Ishikawa (cell line): ENCODE measurements at regions not wholly inside any gene's neighbourhood (a gene's known extent, or its start where the extent isn't known, plus 50 kb on each side); places are given as distances from the start of the nearest gene placed in this dataset.

ENCODE experiments used
- CEBPB ChIP-seq: IDR thresholded peaks from 2 replicates; pipeline ENCODE4 v1.6.1; 2012
- EP300 ChIP-seq: IDR thresholded peaks from 2 replicates; pipeline ENCODE4 v1.6.1; 2012; ENCODE audit warnings: borderline replicate concordance
- FOXM1 ChIP-seq: IDR thresholded peaks from 2 replicates; pipeline ENCODE4 v1.6.1; 2012; ENCODE audit warnings: low read depth, borderline replicate concordance
- MAX ChIP-seq: IDR thresholded peaks from 2 replicates; pipeline ENCODE4 v1.6.1; 2012
- TAF1 ChIP-seq: IDR thresholded peaks from 2 replicates; pipeline ENCODE4 v1.6.1; 2012; ENCODE audit warnings: low read depth, mild to moderate bottlenecking
- TCF12 ChIP-seq: IDR thresholded peaks from 2 replicates; pipeline ENCODE4 v1.6.1; 2012; ENCODE audit warnings: low read depth
- YY1 ChIP-seq: IDR thresholded peaks from 2 replicates; pipeline ENCODE4 v1.6.1; 2012; ENCODE audit warnings: low read depth

GRCh38 chr12:83958997-83959396 lies 953.6 kb downstream of the SLC6A15 start:
- TF ChIP-seq CEBPB (no peak), EP300 (no peak), YY1 (no peak), FOXM1 (no peak), TCF12 (no peak), TAF1 (no peak), MAX (no peak)
